CD4-positive, alpha-beta T cell (primary cell): ENCODE measurements at regions not wholly inside any gene's neighbourhood (a gene's known extent, or its start where the extent isn't known, plus 50 kb on each side); places are given as distances from the start of the nearest gene placed in this dataset.

ENCODE experiments used
- ATAC-seq: fragments of 200-7000 bp; cut with Tn5 transposase; one replicate; pipeline ENCODE4 v1.10.0; 2022; ENCODE audit warnings: mild to moderate bottlenecking; ENCODE audit not compliant: poor library complexity
- CTCF ChIA-PET: fragments of 350-600 bp; sonication (Branson Sonifier 250); formaldehyde crosslinking; loops from one replicate; lab custom pipeline; 2021; ENCODE audit warnings: antibody characterized with exemption, inconsistent platforms; lab: Charles Lee
- POLR2A ChIA-PET: fragments of 350-600 bp; sonication (Branson Sonifier 250); formaldehyde crosslinking; loops from one replicate; lab custom pipeline; 2021; ENCODE audit warnings: antibody characterized with exemption, inconsistent platforms; lab: Charles Lee
- DNase-seq, 14 experiments: peaks; one replicate each; pipeline ENCODE4 v3.0.0-alpha.2; 2013 to 2020; ENCODE audit warnings: mixed read lengths in 2 of 14
- H3K27ac ChIP-seq, 2 donors: one replicate each; pipeline versions ENCODE4 v1.5.1 to v1.7.0; 2013; ENCODE audit warnings: low read length in 2 of 2, low read depth in 1 of 2, mild to moderate bottlenecking in 1 of 2
- H3K27me3 ChIP-seq, 2 experiments: 1 replicate in 1 of 2; 2 replicates in 1 of 2; pipeline versions ENCODE4 v1.6.1 to v1.7.0; 2013; ENCODE audit warnings: low read length in 2 of 2, control low read depth in 1 of 2, mild to moderate bottlenecking in 1 of 2, moderate library complexity in 1 of 2; ENCODE audit not compliant: insufficient read depth in 2 of 2, control insufficient read depth in 1 of 2
- H3K36me3 ChIP-seq: one replicate; pipeline ENCODE4 v1.6.1; 2013; ENCODE audit warnings: low read length, control low read depth; ENCODE audit not compliant: insufficient read depth
- H3K4me1 ChIP-seq: one replicate; pipeline ENCODE4 v1.6.1; 2013; ENCODE audit warnings: low read length, control low read depth; ENCODE audit not compliant: insufficient read depth
- H3K4me3 ChIP-seq: one replicate; pipeline ENCODE4 v1.5.1; 2013; ENCODE audit warnings: mild to moderate bottlenecking, low read length, moderate library complexity
- H3K9me3 ChIP-seq, 2 experiments: 1 replicate in 1 of 2; 2 replicates in 1 of 2; pipeline versions ENCODE4 v1.6.1 to v1.7.0; 2013; ENCODE audit warnings: low read length in 2 of 2, mild to moderate bottlenecking in 2 of 2, control low read depth in 1 of 2, moderate library complexity in 1 of 2; ENCODE audit not compliant: control insufficient read depth in 1 of 2, insufficient read depth in 1 of 2
- H3K27ac Mint-ChIP-seq: one replicate; pipeline ENCODE4 v1.8.0; 2020; ENCODE audit warnings: mixed read lengths
- H3K27me3 Mint-ChIP-seq: one replicate; pipeline ENCODE4 v1.8.0; 2021; ENCODE audit warnings: mixed read lengths
- H3K36me3 Mint-ChIP-seq: one replicate; pipeline ENCODE4 v1.8.0; 2021; ENCODE audit warnings: low read depth, mixed read lengths
- H3K4me1 Mint-ChIP-seq: one replicate; pipeline ENCODE4 v1.8.0; 2021; ENCODE audit warnings: low read depth, mixed read lengths
- H3K4me3 Mint-ChIP-seq: one replicate; pipeline ENCODE4 v1.8.0; 2020; ENCODE audit warnings: mild to moderate bottlenecking, mixed read lengths
- H3K9me3 Mint-ChIP-seq: one replicate; pipeline ENCODE4 v1.8.0; 2020; ENCODE audit warnings: mixed read lengths
- intact Hi-C, 2 experiments: fragments of 100-400 bp; cut with DNase I in 1 of 2; cut with micrococcal nuclease in 1 of 2; formaldehyde crosslinking; loops; one replicate each; pipeline versions ENCODE4 v1.15.1 to v1.9.0; 2023 to 2025; cut with DNase I, micrococcal nuclease
- TF ChIP-seq, protein P1 (sequence below): fragments of 200-600 bp; IDR thresholded peaks from one replicate; pipeline ENCODE4 v1.8.0; 2022; ENCODE audit warnings: antibody characterized with exemption, mild to moderate bottlenecking

DNA sequence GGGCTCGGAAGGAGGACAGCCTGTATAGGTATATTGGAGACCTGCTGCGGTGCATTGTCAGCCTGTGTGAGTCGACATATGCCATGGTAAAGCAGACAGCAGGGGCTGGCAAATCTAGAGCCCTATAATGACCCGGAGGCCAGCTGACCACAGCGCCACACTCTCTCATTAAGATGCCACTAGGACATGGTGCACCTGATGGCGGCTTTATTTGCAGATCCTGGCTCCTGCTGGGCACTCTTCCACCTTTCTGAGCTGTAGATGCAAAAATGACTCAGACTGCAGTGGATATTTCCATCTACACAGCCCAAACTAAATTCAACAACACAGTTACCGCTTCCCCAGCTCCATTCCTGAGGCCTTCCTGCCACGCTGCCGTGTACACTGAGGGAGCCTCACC lies 389.9 kb downstream of the TNS1 start:
- no peaks in the 10 kb centered on the region for H3K9me3 ChIP-seq
- intact Hi-C loops: no loop called here
- DNase-seq (no peak), ATAC-seq (no peak)
- no peaks in the 10 kb centered on the region for H3K36me3 Mint-ChIP-seq
- no peaks in the 10 kb centered on the region for H3K9me3 Mint-ChIP-seq
- H3K27me3 ChIP-seq: no peaks in the 10 kb centered on the region
- H3K27ac Mint-ChIP-seq: peak overlapping the region; percentile 94
- CTCF ChIA-PET: no interaction called here
- H3K4me3 Mint-ChIP-seq: no peak overlapping the region
- H3K4me1 ChIP-seq: peaks cover 35% of the 10 kb centered on the region
- POLR2A ChIA-PET: no interaction called here
- TF ChIP-seq, protein P1, sequence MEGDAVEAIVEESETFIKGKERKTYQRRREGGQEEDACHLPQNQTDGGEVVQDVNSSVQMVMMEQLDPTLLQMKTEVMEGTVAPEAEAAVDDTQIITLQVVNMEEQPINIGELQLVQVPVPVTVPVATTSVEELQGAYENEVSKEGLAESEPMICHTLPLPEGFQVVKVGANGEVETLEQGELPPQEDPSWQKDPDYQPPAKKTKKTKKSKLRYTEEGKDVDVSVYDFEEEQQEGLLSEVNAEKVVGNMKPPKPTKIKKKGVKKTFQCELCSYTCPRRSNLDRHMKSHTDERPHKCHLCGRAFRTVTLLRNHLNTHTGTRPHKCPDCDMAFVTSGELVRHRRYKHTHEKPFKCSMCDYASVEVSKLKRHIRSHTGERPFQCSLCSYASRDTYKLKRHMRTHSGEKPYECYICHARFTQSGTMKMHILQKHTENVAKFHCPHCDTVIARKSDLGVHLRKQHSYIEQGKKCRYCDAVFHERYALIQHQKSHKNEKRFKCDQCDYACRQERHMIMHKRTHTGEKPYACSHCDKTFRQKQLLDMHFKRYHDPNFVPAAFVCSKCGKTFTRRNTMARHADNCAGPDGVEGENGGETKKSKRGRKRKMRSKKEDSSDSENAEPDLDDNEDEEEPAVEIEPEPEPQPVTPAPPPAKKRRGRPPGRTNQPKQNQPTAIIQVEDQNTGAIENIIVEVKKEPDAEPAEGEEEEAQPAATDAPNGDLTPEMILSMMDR: no peak
- H3K27ac ChIP-seq: no peak overlapping the region
- H3K27me3 Mint-ChIP-seq: no peaks in the 10 kb centered on the region
- no peaks in the 10 kb centered on the region for H3K36me3 ChIP-seq
- H3K4me3 ChIP-seq: no peak overlapping the region
- peaks cover 47% of the 10 kb centered on the region for H3K4me1 Mint-ChIP-seq

DNA sequence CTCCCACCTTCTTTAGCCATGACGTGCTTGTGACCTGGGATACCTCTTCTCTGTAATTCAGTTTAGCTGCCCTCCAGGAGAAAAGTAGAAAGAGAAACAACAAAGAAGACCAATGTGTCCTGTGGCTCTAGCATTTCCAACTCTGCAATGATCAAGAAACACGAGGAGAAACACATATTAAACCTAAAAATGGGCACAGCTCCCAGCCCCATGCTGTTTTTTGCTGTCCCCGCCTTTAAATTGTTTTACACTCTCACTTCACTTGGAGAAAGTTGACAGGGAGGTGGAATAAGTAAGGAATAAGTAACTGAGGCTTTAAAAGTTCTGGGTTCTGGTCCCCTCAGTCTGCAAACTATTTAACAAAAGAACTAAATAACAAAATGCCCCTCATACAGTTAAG lies 390.6 kb downstream of the TNS1 start:
- Histone ChIP-seq H3K9me3 (no peaks in the 10 kb centered on the region), H3K36me3 (no peaks in the 10 kb centered on the region), H3K27ac (no peak overlapping the region), H3K27me3 (no peaks in the 10 kb centered on the region), H3K4me1 (peaks cover 35% of the 10 kb centered on the region), H3K4me3 (no peak overlapping the region)
- H3K4me1 Mint-ChIP-seq: peaks cover 47% of the 10 kb centered on the region
- H3K27ac Mint-ChIP-seq: peak overlapping the region; percentile 94
- no peak overlapping the region for H3K4me3 Mint-ChIP-seq
- no peaks in the 10 kb centered on the region for H3K36me3 Mint-ChIP-seq
- H3K9me3 Mint-ChIP-seq: no peaks in the 10 kb centered on the region
- TF ChIP-seq, protein P1: no peak
- POLR2A ChIA-PET: no interaction called here
- H3K27me3 Mint-ChIP-seq: no peaks in the 10 kb centered on the region
- intact Hi-C loops: no loop called here
- DNase-seq (no peak), ATAC-seq (no peak)
- CTCF ChIA-PET: no interaction called here

DNA sequence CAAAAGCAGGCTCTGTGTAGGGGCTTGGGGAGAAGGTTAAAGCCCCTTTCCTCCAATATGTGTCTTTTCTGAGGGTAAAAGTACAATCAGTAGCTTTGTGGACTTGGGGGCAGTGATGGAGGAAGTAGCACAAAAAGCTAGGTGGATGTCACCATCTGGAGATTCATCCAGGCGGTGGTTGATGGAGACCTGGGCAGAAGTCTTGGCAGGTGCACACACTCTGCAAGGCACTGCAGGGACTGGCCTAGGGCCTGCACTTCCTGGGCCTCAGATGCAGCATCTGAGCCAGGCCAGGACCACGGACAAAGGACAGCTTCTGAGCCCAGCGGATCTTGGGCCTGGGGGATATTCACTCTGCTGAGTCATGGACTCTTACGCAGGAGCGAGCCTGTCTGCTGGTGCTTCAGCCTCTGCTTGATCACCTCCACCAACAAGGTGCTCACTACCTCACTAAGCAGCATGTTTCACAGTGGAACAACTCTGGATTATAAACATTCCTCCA lies 391.1 kb downstream of the TNS1 start:
- Histone ChIP-seq H3K27me3 (no peaks in the 10 kb centered on the region), H3K27ac (peak overlapping the region; percentile 75 to 88), H3K4me3 (no peak overlapping the region), H3K36me3 (no peaks in the 10 kb centered on the region), H3K4me1 (peaks cover 39% of the 10 kb centered on the region), H3K9me3 (no peaks in the 10 kb centered on the region)
- intact Hi-C loops: no loop called here
- H3K4me3 Mint-ChIP-seq: no peak overlapping the region
- peak overlapping the region; percentile 94 for H3K27ac Mint-ChIP-seq
- ChIA-PET CTCF (no interaction called here), POLR2A (no interaction called here)
- no peaks in the 10 kb centered on the region for H3K9me3 Mint-ChIP-seq
- no peaks in the 10 kb centered on the region for H3K36me3 Mint-ChIP-seq
- DNase-seq (peak in 1 of 14 experiments; percentile 8), ATAC-seq (no peak)
- TF ChIP-seq, protein P1: no peak
- peaks cover 52% of the 10 kb centered on the region for H3K4me1 Mint-ChIP-seq
- H3K27me3 Mint-ChIP-seq: no peaks in the 10 kb centered on the region
